NCI-H1694 treated with DMSO at 0.1 percent for 48 hours (cell line): ENCODE measurements at regions not wholly inside any gene's neighbourhood (a gene's known extent, or its start where the extent isn't known, plus 50 kb on each side); places are given as distances from the start of the nearest gene placed in this dataset.
"Not testable (repeated sequence)": the region's sequence is repeated elsewhere in the genome, so short reads cannot be mapped to it uniquely, and the experiment has no call there.

Experiments
- DNase-seq: peaks from one replicate; lab custom pipeline; 2025; lab: John Stamatoyannopoulos, UW

DNA sequence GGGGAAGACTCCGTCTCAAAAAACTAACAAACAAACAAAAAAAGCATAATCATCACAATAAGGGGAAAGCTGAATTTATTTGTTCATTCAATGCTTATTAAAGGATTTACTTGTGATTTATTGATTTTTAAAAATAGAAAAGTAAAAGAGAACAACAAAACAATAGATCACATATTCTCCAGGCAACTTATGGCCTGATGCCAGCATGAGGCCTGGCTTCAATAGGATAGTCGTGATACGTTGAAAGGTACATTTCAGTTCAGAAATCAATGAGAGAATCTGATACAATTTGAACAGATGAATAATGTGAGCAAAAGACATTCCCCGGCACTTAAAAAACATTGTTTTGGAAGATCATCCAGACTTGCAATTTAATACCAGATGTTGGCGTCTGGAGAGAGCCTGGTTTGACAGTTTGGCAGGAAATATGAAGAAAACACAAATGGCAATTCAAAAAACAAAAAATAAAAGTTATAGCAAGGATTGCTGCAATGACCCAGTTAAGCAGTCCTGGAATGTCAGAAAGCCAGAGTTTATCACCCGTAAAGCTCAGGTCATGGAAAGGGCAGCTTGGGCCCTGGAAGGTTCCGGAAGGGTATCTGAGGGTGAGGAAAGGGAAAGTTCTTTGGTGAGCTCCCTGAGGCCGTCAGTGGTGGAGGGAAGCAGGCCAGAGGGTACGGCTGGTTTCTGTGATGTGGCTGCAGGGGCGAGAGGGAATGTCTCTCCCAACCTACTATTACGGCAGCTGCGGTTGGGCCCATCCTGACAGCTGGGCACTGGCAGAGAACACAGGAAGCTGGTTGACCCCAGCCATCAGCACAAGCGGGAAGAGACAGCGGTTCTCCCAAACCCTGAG lies 230.2 kb upstream of the HES1 start:
- no peak for DNase-seq

- no peak for DNase-seq
These were observed 229.0 kb upstream of the HES1 start for GRCh38 chr3:193906849-193907410.

- no peak for DNase-seq
These were observed 227.7 kb upstream of the HES1 start for GRCh38 chr3:193908181-193908744.

GRCh38 chr3:193909387-193909786 lies 226.6 kb upstream of the HES1 start:
- DNase-seq = no peak

- no peak for DNase-seq
These were observed 225.6 kb upstream of the HES1 start for GRCh38 chr3:193910310-193910709.

DNA sequence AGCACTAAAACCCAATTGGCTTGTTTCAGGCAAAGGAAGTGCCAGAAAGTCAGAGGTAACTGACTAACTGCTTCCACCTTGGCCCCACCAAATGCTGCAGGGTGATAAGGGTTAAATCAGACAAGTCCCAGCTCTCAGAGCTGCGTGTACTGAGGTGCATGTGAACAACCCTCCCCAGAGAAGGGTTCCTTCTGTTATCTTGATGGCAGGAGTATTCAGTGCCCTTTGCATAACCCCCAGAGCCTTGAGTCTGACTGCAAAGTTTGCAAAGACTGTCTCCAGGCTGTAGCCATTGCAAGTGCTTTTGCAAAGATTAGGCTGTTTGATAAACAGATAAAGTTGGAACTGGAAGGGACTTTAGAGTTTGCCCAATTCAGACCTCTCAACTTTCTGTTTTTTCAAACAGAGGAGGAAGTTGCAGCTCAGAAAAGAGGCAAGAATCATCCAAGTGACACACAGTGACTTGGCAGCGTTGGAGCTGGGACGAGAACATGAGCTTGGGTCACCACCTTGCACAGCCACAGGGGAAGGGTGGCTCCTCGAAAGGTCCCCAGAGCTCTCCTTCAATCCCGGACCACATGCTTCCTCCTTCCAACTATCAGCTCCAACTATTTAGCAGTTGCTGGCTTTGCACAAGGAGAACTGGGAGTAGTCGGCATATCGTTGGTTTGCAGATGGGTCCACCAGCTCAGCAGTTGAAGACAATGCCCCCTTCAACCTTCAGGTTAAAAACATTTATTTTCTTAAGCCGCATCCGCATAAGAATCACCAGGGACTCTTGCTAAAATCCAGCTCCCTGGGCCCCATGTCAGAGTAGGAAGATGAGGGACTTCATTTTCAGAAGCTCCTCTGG lies 224.8 kb upstream of the HES1 start:
- DNase-seq = no peak

DNA sequence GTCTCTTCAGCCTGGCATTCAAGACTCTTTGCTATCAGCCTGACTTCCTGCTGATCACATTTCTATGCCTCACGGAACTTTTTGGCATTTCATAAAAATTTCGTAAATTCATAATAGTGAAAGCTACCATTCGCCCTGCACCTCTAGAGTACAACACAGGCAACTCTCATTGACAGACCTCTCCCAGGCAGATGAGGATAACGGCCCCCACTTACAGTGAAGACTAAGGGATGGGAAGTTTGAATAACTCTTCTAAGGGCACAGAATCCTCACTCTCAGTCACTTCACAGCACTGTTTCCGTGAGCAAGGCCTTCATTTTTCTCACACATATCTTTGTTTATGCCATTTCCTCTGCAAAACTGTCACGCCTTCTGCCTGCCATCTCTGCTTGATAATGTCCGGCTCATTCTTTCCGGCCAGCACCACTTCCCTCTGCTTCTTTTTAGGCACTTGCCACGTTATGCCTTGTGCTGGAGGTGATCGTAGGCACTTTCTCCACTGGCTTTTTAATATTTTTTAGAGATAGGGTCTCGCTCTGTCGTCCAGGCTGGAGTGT lies 224.1 kb upstream of the HES1 start:
- DNase-seq = no peak

- DNase-seq = no peak
These were observed 223.2 kb upstream of the HES1 start for GRCh38 chr3:193912621-193913178.

- no peak for DNase-seq
These were observed 221.3 kb upstream of the HES1 start for GRCh38 chr3:193914602-193915001.

- no peak for DNase-seq
These were observed 220.8 kb upstream of the HES1 start for GRCh38 chr3:193915099-193915498.

DNA sequence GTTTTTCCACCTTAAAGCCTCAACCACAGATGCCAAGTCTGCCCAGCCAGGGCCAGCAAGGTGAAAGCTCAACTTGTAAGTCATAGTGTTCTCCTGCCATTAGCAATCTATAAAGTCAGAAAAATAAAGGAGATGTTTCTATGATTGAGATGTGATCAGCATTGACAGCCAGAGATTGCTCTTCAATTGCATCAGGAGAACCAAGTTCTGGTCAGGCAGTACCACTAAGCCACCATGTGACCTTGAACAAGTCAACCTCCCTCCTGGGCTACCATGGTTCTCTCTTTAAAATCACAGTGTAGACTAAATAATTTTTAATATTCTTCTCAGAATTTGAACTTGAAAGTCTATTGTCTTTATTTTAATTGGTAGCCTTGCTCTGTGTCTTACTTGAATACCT lies 220.3 kb upstream of the HES1 start:
- no peak for DNase-seq

DNA sequence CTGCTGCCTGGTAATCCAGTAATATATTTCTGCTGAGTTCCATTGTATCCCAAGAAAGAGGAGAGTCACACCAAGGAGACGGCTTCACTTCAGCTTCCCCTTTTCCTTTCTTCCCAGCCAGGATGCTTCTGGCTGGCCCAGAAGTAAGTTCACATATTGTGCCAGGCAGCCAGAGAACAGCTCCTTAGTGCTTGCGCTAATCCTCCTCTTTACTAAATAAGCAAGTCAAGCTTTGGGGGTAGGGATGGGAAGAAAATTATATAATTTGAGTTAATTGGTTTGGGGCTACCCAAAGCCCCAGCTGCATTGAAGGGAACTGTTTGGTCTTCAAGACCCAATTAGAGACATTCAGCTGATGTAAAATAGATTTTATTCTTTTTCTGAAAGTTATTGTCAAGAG lies 218.8 kb upstream of the HES1 start:
- no peak for DNase-seq

DNA sequence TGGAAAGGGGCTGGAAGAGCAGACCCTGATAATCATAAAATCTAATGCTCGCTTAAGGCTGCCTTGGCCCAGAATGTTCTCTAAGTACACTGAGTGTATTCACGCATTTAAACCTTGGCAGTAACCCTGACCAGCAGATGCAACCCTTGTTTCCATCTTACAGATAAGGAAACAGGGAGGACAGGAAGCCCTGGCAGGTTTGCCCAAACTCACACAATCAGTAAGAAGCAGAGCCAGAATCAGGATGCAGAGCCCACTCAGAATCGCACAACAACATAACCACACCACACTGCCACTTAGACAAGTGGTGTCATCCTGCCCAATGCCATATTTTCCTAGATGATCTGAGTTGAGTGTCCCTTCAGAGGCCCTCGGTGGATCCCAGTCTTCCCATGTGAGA lies 214.5 kb upstream of the HES1 start:
- DNase-seq = no peak

DNA sequence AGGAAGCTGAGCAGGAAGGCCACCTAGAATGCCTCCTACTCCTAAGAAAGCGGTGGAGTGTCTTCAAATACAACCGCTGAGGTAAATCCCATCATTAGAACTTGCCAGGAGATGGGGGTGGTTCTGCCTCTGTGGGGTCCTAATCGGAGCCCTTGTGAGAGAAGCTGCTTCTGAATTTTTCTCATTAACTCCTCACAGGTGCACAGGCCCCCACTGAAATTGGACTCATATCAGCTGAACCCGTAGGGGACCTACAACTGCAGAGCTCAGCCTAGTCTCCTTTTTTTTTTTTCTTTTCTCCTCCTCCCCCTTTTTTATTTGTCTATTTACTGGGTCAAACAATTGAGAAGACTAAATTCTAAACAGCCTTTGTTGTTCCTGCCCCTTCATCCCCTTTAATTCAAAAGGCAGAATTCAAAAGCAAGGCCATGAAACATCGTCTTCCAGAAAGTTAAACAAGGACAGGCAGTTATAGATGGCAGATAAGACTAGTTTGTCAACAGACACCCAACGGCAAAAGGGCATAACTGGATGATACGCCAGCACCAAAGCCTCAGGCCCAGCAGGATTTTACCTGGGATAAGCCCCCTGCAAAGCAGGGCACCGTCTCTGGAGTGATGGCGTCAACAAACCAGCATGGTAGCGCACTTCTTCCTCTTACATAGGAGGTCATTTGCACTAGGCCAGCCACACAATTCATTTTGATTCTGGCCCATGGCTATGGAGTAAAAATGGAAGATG lies 213.7 kb upstream of the HES1 start:
- DNase-seq = no peak

GRCh38 chr3:193923958-193924357 lies 212.0 kb upstream of the HES1 start:
- not testable (repeated sequence) for DNase-seq

- DNase-seq = not testable (repeated sequence)
These were observed 209.9 kb upstream of the HES1 start for GRCh38 chr3:193926071-193926470.

DNA sequence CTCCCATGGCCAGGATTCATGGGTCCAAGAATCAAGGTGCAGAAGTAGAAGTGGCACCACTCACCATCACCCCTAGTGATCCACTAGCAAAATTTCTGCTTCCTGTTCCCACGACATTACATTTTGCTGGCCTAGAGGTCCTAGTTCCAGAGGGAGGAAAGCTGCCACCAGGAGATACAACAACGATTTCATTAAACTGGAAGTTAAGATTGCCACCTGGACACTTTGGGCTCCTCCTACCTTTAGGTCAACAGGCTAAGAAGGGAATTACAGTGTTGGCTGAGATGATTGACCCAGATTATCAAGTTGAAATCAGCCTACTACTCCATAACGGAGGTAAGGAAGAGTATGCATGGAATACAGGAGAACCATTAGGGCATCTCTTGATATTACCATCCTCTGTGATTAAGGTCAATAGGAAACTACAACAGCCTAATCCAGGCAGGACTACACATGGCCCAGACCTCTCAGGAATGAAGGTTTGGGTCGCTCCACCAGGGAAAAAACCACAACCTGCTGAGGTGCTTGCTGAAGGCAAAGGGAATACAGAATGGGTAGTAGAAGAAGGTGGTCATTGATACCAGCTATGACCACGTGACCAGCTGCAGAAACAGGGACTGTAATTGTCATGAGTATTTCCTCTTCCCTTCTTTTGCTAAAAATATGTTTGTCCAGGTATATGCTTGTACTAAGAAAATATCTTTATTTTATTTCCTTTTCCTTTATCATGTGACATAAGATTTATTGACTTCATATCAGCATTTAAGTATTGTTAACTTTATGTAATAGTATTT lies 208.3 kb upstream of the HES1 start:
- DNase-seq = not testable (repeated sequence)

GRCh38 chr3:193928354-193929209 lies 207.4 kb upstream of the HES1 start:
- DNase-seq = no peak

GRCh38 chr3:193929373-193929772 lies 206.6 kb upstream of the HES1 start:
- DNase-seq = no peak
